Transverse colon (tissue), 4 donors: ENCODE measurements at regions not wholly inside any gene's neighbourhood (a gene's known extent, or its start where the extent isn't known, plus 50 kb on each side); places are given as distances from the start of the nearest gene placed in this dataset.
"Not testable (repeated sequence)": the region's sequence is repeated elsewhere in the genome, so short reads cannot be mapped to it uniquely, and the experiment has no call there.

Experiments used
- DNase-seq: peaks from one replicate; pipeline ENCODE4 v3.0.0-alpha.2; 2019
- H3K27ac ChIP-seq, 4 donors: fragments of 200-600 bp; sonication (generic); 2 replicates each; pipeline ENCODE4 v1.5.1; 2016 to 2018; ENCODE audit warnings: inconsistent platforms in 4 of 4
- H3K27me3 ChIP-seq: fragments of 200-600 bp; sonication (generic); 2 replicates; pipeline ENCODE4 v1.5.1; 2017; ENCODE audit warnings: inconsistent platforms
- H3K36me3 ChIP-seq, 4 donors: fragments of 200-600 bp; sonication (generic); 2 replicates each; pipeline ENCODE4 v1.5.1; 2017 to 2019; ENCODE audit warnings: inconsistent platforms in 4 of 4
- H3K4me1 ChIP-seq, 4 donors: fragments of 200-600 bp; sonication (generic); 2 replicates each; pipeline ENCODE4 v1.5.1; 2017 to 2020; ENCODE audit warnings: inconsistent platforms in 4 of 4
- H3K4me3 ChIP-seq, 4 donors: fragments of 200-600 bp; sonication (generic); 1 replicate in 1 of 4; 2 replicates in 3 of 4; pipeline versions ENCODE4 v1.5.1 to v1.6.1; 2017 to 2019; ENCODE audit warnings: inconsistent platforms in 4 of 4
- H3K9me3 ChIP-seq, 2 donors: fragments of 200-600 bp; sonication (generic); 2 replicates each; pipeline ENCODE4 v1.5.1; 2017 to 2019; ENCODE audit warnings: inconsistent platforms in 2 of 2
- CTCF ChIP-seq, 5 experiments: fragments of 200-600 bp in 3 of 5; fragments of 450-650 bp in 2 of 5; sonication (generic) in 3 of 5; IDR thresholded peaks; 1 replicate in 2 of 5; 2 replicates in 3 of 5; pipeline ENCODE4 v1.5.1; 2016 to 2017; ENCODE audit warnings: antibody characterized with exemption in 5 of 5, inconsistent platforms in 3 of 5, mild to moderate bottlenecking in 2 of 5, moderate library complexity in 1 of 5
- EP300 ChIP-seq: sonication (generic); formaldehyde crosslinking; IDR thresholded peaks from one replicate; pipeline ENCODE4 v1.6.1; 2017; ENCODE audit warnings: antibody characterized with exemption, low read depth
- POLR2A ChIP-seq: fragments of 450-650 bp; IDR thresholded peaks from one replicate; pipeline ENCODE4 v1.6.1; 2016; ENCODE audit warnings: antibody characterized with exemption, mild to moderate bottlenecking, moderate library complexity
- POLR2AphosphoS5 ChIP-seq, 3 donors: sonication (generic); formaldehyde crosslinking; IDR thresholded peaks; one replicate each; pipeline ENCODE4 v1.6.1; 2016; ENCODE audit warnings: antibody characterized with exemption in 3 of 3
- WGBS, 2 donors: methylation state at CpG; one replicate each; pipeline ENCODE4 v1.1.5; 2018; ENCODE audit warnings: low coverage in 1 of 2; 5-methylcytosine and 5-hydroxymethylcytosine counted together
- in situ Hi-C, 4 donors: fragments of 200-750 bp; cut with MboI; loops; one replicate each; pipeline versions ENCODE4 v1.15.0 to v1.15.1; 2017; ENCODE audit warnings: low sequenced_read_pairs in 3 of 4, low pct_ligation_motif_present in 1 of 4, low pct_unique_long_range_greater_than_20kb in 1 of 4
- intact Hi-C: fragments of 100-400 bp; cut with DNase I; formaldehyde crosslinking; loops from one replicate; pipeline ENCODE4 v1.15.1; 2023; ENCODE audit warnings: low total_unique reads

DNA sequence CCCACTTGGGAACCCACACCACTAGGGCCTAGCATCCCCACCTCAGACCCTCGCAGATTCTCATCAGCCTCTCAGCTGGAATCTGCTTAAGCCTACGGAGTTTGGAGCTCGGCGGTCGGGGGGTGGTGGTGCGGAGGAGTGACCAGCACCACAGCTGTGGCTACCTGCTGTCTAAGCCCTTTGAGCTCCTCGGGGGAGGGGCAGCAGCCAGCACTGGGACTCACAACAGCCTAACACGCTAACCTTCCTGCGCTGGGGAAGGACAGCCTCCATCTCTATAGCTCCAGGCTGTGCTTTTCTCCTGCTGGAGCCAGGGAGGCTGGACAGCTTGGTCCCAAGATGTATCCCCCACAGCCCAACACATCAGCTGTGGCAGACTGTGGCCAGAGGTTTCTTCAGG lies 281.5 kb downstream of the USP46 start:
- DNase-seq = no peak
- no peaks in the 10 kb centered on the region for H3K27me3 ChIP-seq
- intact Hi-C loops = no loop called here
- in situ Hi-C loops = loop anchor here (5.0 to 25.0 kb wide), 3 partner anchors 607 to 1885 kb away; no protein-coding TSS in a partner anchor
- H3K4me1 ChIP-seq = no peaks in the 10 kb centered on the region
- H3K27ac ChIP-seq = no peak overlapping the region
- no peaks in the 10 kb centered on the region for H3K36me3 ChIP-seq
- TF ChIP-seq POLR2A (no peak), CTCF (IDR thresholded peaks at IDR 0.05) (no peak), POLR2AphosphoS5 (IDR thresholded peaks at IDR 0.05) (no peak), EP300 (no peak)
- no peak overlapping the region for H3K4me3 ChIP-seq
- 95% methylated on average over 9 of the region's 9 CpGs; no CpG with 5 or more reads in 1 of the 2 donors for WGBS, 2 donors
- no peaks in the 10 kb centered on the region for H3K9me3 ChIP-seq

DNA sequence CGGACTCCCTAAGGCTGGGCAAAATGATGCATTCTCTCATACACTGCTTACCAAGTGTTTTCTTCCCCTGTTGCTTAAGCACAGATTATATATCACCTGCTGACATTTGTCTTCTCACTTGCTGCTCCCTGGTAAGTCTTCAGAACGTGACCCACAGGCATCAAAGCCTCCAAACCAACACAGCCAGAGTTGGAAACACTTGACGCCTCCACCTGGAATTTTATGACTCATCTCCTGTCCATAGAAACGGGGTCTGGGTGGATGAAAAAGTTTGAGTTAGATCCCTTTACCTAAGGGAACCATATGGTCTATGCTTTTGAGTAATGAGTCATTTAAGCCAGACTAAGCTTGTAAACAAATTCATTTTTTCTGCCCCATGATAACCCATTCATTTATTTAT lies 251.6 kb downstream of the USP46 start:
- H3K4me3 ChIP-seq = no peak overlapping the region
- in situ Hi-C loops (no loop called here), intact Hi-C loops (no loop called here)
- TF ChIP-seq POLR2A (no peak), CTCF (IDR thresholded peaks at IDR 0.05) (no peak)
- no peak for DNase-seq
- no peak overlapping the region for H3K27ac ChIP-seq
- H3K36me3 ChIP-seq = no peaks in the 10 kb centered on the region
- H3K4me1 ChIP-seq = no peaks in the 10 kb centered on the region
- no peaks in the 10 kb centered on the region for H3K9me3 ChIP-seq
- 41 to 45% methylated on average over 3 to 4 of the region's 4 CpGs for WGBS, 2 donors
- no peaks in the 10 kb centered on the region for H3K27me3 ChIP-seq

DNA sequence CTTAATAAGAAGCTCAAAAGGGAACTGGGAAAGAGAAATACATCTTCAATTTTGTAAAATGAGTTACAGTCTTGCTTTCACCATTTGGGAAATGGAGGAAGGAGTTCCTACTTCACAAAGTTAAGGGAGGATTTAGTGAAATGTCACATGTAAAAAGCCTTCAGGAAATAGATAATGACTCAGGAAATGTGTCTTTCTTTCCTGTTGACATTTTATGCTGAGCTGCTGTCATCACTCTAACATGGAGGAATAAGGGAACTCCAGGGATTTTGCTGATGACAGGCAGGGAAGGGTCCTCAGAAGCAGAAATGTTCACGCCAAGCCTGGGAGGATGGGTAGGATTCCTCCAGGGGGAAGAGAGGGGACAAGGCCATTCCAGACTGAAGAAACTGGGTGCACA lies 251.1 kb downstream of the USP46 start:
- no peaks in the 10 kb centered on the region for H3K9me3 ChIP-seq
- 82% methylated on average over 1 of the region's 1 CpG; no CpG with 5 or more reads in 1 of the 2 donors for WGBS, 2 donors
- no peaks in the 10 kb centered on the region for H3K36me3 ChIP-seq
- DNase-seq = no peak
- H3K4me3 ChIP-seq = no peak overlapping the region
- no peaks in the 10 kb centered on the region for H3K27me3 ChIP-seq
- H3K4me1 ChIP-seq = no peaks in the 10 kb centered on the region
- no peak for TF ChIP-seq POLR2A
- TF ChIP-seq POLR2AphosphoS5 (IDR thresholded peaks at IDR 0.05) = no peak
- no peak for TF ChIP-seq EP300
- no peak overlapping the region for H3K27ac ChIP-seq
- in situ Hi-C loops (no loop called here), intact Hi-C loops (no loop called here)

GRCh38 chr4:52408471-52408870 lies 250.6 kb downstream of the USP46 start:
- H3K4me3 ChIP-seq = no peak overlapping the region
- H3K36me3 ChIP-seq = no peaks in the 10 kb centered on the region
- TF ChIP-seq POLR2A (no peak), EP300 (no peak), POLR2AphosphoS5 (IDR thresholded peaks at IDR 0.05) (no peak), CTCF (IDR thresholded peaks at IDR 0.05) (no peak)
- in situ Hi-C loops (no loop called here), intact Hi-C loops (no loop called here)
- H3K27me3 ChIP-seq = no peaks in the 10 kb centered on the region
- no peaks in the 10 kb centered on the region for H3K4me1 ChIP-seq
- no peaks in the 10 kb centered on the region for H3K9me3 ChIP-seq
- 83 to 88% methylated on average over 6 of the region's 6 CpGs for WGBS, 2 donors
- DNase-seq = no peak
- no peak overlapping the region for H3K27ac ChIP-seq

- H3K9me3 ChIP-seq, intact Hi-C loops, in situ Hi-C loops, H3K4me1 ChIP-seq, H3K4me3 ChIP-seq, H3K27ac ChIP-seq, H3K27me3 ChIP-seq, H3K36me3 ChIP-seq, DNase-seq: not testable (repeated sequence)
- 92 to 95% methylated on average over 5 to 15 of the region's 18 CpGs for WGBS, 2 donors
These were observed 249.3 kb downstream of the USP46 start for GRCh38 chr4:52409766-52410165.
